Activated CD4-positive, alpha-beta T cell treated with anti-CD3 and anti-CD28 coated beads, Interleukin-2, amount 50 U/mL, for 16 hours (primary cell): ENCODE measurements at regions not wholly inside any gene's neighbourhood (a gene's known extent, or its start where the extent isn't known, plus 50 kb on each side); places are given as distances from the start of the nearest gene placed in this dataset.

Experiments
- DNase-seq: peaks from one replicate; pipeline ENCODE4 v3.0.0-alpha.2; 2020

GRCh38 chr5:125408448-125409233, 662.2 kb upstream of the ZNF608 start:
- DNase-seq, result peak; percentile 14

DNA sequence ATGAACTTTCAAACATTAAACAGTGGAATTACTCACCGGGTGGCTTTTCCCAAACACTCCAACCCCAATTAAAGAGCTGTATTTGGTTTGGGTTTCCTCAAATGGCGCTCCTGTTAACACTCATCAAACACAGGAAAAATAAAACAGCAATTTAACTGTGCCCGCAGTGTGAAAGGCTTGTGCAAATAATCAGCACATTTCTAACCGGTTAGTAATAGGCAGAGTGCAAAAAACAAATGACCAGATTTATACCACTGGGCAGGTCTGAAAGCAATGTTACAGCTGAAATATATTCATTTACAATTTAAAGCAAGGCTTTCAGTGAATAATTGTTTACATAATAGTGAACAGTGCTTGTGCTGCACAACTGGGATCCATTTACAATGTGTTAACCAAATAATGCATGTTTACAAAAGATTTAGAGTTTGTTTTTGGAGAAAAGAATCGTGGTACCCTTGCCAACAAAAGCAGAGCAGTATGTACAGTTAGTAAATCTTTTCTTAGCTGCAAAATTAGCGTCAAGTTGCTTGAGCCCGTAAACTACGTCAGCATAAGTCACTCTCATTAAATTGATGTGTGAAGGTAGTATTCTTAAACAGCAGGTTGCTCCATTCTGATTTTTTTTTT, 662.9 kb upstream of the ZNF608 start:
- DNase-seq, result no peak

DNA sequence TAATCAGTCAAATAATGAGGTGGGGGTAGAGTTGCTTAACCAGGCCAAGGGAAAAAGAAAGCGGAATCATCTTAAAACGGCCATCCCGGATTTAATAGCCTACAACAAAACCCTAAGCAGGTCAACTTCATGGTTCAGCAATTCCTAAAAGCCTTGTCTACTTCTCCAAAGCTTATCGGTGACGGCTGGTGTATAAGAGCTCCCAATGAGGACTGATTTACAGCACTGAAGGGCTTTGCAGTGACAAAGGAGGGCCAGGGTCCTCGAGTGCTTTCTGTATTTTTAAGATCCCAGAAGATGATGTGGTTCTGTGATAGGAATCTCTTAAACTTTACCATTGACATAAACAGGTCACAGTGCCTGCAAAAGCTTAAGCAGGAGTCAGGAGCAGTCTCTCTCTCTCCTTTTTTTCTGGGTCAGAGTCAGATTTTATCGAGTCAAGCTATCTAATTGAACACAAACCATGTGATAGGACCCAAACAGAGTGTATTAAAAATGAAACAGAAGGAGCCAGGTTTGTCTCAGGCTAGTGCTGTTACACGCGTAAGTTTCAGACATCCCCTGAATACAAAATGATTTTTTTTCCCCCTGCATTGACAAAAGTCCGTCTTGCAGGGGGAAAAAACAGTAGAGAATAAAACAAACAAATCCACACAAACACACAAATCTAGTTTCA, 663.6 kb upstream of the ZNF608 start:
- no peak for DNase-seq

DNA sequence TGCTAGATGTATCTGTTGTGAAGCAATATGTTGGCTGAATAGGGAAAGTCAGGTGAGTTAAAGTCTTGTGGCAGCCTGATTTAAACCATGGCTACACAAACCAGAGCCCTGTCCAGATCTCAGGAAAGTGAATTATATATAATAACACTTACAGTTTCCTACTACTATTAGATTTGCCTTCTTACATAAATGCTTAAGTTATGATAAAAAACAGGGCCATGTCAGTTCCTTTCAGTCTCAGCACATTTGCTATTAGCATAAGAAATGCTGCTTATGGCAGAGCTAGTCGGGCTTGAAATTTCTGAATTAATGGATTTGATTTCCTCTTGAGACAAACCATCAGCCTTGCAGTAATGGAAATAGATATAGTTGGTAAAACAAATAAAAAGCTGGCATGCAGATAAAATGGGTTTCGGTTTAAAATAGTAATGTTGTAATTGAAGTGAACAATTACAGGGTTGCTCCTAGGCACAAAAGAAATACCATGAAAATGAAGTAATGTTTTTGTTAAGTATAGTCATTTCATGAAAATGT, 664.2 kb upstream of the ZNF608 start:
- DNase-seq, result no peak

DNA sequence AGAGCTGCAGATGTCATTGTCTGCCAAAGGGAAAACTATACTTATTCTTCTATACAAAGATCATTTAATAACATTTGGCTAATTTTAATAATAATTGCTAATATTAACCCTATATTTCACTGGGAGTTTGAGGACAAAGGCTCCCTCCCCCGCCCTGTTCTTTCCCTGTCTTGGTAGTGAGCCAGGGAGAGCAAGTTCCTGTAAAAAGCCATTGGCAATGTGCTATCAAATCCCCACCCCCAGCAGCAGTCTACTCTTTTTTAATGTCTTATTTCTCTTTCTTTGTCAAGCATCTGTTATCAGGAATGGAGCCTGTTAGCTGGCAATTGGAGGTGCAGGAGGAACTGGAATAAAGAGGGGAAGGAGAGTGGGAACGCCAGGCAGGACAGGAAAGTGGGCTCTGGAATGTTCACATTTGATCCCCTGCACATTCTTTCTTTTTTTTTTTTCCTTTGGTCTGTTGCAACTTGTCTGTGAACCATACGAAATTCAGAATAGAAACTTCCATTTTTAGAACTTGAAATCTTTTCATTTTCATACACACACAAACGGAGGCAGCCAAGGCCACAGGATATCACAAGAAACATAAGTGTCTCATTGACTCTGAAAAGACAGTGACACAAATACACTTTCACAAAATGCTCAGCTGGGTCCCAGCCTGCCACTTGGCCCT, 664.8 kb upstream of the ZNF608 start:
- DNase-seq, result no peak

GRCh38 chr5:125411744-125412560, 665.5 kb upstream of the ZNF608 start:
- no peak for DNase-seq

- DNase-seq, result no peak
Measured at GRCh38 chr5:125412561-125413495, 666.4 kb upstream of the ZNF608 start.

DNA sequence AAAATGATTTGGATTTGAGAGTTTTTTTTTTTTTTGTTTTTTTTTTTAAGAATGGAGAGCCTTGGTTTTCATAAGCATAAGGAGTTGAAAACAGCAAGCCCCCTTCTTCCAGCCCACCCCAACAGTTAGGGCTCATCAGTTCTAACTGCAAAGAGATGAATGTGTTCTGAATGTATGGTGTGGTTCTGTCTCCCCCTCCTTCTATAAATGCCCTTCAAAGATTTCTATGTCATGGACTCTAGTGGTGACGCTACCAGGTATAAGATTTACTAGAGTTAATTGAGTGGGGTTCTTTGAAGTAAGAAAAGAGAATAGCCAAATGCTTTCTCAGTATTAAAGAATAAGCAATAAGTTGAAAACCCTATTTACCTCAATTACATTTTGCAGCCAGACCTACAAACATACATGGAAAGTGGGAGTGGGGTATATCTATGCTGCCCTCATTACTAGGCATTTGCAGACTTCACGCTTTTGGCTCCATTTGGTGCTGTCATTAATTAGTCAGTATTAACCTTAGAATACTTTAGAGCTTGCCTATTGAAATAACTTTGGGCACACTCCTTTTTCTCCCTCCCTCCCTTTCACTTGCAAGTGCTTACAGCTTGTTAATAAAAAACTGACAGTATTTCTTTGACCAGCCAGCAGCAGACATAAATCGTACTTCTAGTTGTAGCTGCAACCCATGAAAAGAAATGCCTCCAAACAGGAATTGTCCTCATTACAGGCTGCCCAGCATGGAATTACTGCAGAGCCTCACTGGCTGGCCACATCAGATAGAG, 667.2 kb upstream of the ZNF608 start:
- DNase-seq, result no peak

DNA sequence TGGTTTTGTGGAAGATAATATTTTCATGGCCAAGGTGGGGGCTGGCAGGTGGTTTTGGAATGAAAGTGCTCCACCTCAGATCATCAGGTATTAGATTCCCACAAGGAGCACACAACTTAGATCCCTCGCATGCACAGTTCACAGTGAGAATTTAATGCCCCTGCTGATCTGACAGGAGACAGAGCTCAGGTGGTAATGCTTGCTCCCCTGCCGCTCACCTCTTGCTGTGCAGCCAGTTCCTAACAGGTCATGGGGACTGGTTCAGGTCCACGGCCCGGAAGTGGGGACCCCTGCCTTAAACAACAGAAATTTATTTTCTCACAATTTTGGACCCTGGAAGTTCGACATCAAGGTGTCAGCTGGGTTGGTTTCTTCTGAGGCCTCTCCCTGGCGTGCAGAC, 668.7 kb upstream of the ZNF608 start:
- DNase-seq, result no peak

- no peak for DNase-seq
Measured at GRCh38 chr5:125416055-125416454, 669.6 kb upstream of the ZNF608 start.

GRCh38 chr5:125421006-125421405, 674.6 kb upstream of the ZNF608 start:
- no peak for DNase-seq

GRCh38 chr5:125422342-125422741, 675.9 kb upstream of the ZNF608 start:
- no peak for DNase-seq

- no peak for DNase-seq
Measured at GRCh38 chr5:125424402-125425141, 678.1 kb upstream of the ZNF608 start.

DNA sequence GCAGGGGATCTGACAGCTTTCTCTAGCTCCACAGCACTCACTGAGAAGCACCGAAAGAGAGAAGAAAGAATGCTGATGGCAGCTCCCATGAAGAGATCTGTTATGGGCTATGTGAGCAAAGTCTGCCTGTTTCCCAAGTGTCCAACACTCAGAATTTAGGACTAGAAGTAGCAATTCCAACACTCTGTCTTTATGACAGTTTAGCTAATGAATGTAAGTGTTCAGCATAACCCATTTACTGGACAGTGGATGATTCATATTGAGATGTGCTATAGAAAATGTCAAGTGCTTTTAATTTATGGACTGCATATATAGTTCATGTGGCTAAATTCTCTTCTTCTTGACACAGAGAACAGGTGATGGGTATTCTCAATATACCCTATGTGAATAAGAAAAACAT, 683.1 kb upstream of the ZNF608 start:
- no peak for DNase-seq

- no peak for DNase-seq
Measured at GRCh38 chr5:125433457-125433856, 687.0 kb upstream of the ZNF608 start.

- DNase-seq, result no peak
Measured at GRCh38 chr5:125439243-125439642, 692.8 kb upstream of the ZNF608 start.

DNA sequence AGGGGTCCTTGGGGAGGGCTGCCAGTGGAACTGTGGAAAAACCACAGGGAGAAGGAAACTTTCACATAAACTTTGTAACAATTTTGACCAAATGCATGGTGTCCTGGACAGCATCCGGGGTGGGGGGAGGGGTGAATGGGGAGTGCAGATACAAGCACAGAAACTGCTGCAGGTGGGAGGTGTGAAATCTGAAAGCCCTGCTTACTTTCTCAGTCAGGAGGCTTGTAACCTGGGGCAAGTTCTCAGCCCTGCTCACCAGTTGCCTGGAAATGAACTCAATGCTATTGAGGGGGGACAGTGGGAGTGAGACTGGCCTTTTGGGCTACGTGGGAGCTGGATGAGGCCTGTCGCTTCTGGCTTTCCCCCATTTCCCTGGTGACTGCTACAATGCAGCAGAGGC, 694.5 kb upstream of the ZNF608 start:
- DNase-seq, result no peak

DNA sequence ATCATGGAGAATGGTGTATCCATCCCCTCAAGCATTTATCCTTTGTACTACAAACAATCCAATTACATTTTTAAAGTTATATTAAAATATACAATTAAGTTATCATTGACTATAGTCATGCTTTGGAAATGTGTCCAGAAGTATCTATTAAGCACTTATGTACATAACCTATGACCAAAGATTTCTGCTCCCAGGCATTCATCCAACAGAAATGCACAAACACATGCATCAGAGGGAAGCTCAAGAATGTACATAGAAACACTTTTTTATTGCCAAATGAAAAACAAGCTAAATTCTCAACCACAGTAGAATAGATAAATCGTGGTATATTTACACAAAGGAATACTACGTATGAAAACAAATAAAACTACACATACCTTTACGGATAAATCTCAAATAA, 700.5 kb upstream of the ZNF608 start:
- DNase-seq, result no peak

GRCh38 chr5:125450771-125451170, 704.3 kb upstream of the ZNF608 start:
- no peak for DNase-seq

DNA sequence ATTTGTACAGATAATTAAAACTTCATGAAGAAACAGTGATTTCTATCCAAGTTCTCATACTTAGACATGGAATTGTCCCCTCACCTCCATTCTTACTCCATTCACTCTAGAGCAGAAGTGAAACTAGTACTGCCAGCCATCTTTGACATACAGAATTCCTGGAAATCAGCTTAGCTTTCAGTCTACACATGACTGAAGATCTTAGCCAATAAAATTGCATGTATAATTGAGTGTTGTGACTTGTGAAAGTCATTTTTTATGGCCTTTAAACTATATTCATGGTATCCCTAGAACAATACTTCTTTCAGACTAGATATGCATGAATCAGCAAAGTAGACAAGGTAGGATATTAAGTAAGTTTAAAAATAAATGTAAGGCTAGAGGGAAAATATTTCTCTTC, 705.2 kb upstream of the ZNF608 start:
- no peak for DNase-seq
